ENCODE measurements at regions not wholly inside any gene's neighbourhood (a gene's known extent, or its start where the extent isn't known, plus 50 kb on each side); places are given as distances from the start of the nearest gene placed in this dataset.

DNA sequence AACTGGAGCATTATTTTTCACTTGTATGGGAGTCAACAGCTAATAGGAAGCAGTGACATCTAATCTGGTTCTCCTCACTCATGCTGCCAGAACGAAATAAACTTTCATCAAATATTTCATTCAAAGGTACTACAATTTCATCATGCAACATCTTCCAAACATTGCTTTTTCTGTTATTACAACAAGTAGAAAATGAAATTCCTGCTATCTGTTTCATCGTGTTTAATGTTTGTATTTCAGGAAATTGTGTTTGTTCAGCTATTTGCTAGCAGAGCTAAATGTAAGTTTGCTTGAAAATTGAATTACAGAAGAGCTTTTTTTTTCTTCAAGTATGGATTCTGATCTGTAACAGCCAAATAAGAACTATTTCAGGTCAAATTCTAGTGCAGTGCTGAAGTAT lies 90.1 kb downstream of the SLITRK6 start:
- H3K9me2 ChIP-seq (ENCODE audit: insufficient read depth), result no peaks in the 10 kb centered on the region; the same call in 1 of the 2 replicates
- H4K20me1 ChIP-seq (ENCODE audit: insufficient read depth), result no peaks in the 10 kb centered on the region
- H3K36me3 ChIP-seq (ENCODE audit: low read depth), result no peaks in the 10 kb centered on the region
- POLR2A ChIA-PET (ENCODE audit: unreplicated experiment), result no interaction called here
- H2AFZ ChIP-seq, result no peak overlapping the region
- H3K79me2 ChIP-seq (ENCODE audit: low read depth), result no peaks in the 10 kb centered on the region
- no peak overlapping the region for H3K4me3 ChIP-seq
- H3K27me3 ChIP-seq (ENCODE audit: insufficient read depth, low read depth), result no peaks in the 10 kb centered on the region
- CTCF ChIA-PET, result no interaction called here
- no peaks in the 10 kb centered on the region for H3F3A ChIP-seq (ENCODE audit: insufficient read depth, low read depth)
- DNase-seq, result no peak
- no peak for TF ChIP-seq EZH2 (IDR thresholded peaks at IDR 0.05; ENCODE audit: low read depth)
- TF ChIP-seq, protein P1, sequence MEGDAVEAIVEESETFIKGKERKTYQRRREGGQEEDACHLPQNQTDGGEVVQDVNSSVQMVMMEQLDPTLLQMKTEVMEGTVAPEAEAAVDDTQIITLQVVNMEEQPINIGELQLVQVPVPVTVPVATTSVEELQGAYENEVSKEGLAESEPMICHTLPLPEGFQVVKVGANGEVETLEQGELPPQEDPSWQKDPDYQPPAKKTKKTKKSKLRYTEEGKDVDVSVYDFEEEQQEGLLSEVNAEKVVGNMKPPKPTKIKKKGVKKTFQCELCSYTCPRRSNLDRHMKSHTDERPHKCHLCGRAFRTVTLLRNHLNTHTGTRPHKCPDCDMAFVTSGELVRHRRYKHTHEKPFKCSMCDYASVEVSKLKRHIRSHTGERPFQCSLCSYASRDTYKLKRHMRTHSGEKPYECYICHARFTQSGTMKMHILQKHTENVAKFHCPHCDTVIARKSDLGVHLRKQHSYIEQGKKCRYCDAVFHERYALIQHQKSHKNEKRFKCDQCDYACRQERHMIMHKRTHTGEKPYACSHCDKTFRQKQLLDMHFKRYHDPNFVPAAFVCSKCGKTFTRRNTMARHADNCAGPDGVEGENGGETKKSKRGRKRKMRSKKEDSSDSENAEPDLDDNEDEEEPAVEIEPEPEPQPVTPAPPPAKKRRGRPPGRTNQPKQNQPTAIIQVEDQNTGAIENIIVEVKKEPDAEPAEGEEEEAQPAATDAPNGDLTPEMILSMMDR (conservative IDR thresholded peaks at IDR 0.05), result no peak
- no peaks in the 10 kb centered on the region; the same call in 1 of the 2 replicates for H3K9me3 ChIP-seq (ENCODE audit: insufficient read depth, low read depth)
- intact Hi-C loops (cut with micrococcal nuclease; ENCODE audit: unreplicated experiment), result no loop called here
- no TSS peak for BruUV-seq (replicated peaks)
- H3K4me1 ChIP-seq (replicated peaks; ENCODE audit: insufficient read depth), result no peaks in the 10 kb centered on the region
- H3K27ac ChIP-seq, result no peak overlapping the region
- H3K4me2 ChIP-seq, result no peak overlapping the region

DNA sequence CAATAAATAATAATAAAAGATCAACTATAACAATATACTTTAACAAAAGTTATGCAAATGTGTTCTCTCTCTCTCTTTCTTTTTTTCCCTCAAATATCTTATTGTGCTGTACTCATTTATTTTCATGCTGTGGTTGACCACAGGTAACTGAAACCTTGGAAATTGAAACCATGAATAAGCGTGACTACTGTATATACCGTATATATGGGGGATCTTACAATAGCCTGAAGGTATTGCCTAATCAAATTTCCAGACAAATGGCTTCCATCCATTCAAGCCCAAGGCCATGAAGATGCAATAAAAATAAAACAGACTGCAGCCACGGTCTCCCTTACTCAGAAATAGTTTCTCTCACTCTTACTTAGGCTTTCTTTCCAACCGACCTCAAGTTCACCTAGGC lies 98.3 kb downstream of the SLITRK6 start:
- no peaks in the 10 kb centered on the region for H3K27me3 ChIP-seq (ENCODE audit: insufficient read depth, low read depth)
- no peaks in the 10 kb centered on the region for H4K20me1 ChIP-seq (ENCODE audit: insufficient read depth)
- ChIA-PET POLR2A (ENCODE audit: unreplicated experiment) (no interaction called here), CTCF (no interaction called here)
- no peaks in the 10 kb centered on the region for H3K9me2 ChIP-seq (ENCODE audit: insufficient read depth)
- no peak for DNase-seq
- intact Hi-C loops (cut with micrococcal nuclease; ENCODE audit: unreplicated experiment), result no loop called here
- no peaks in the 10 kb centered on the region for H3F3A ChIP-seq (ENCODE audit: insufficient read depth, low read depth)
- no TSS peak for BruUV-seq (replicated peaks)
- no peak overlapping the region for H3K27ac ChIP-seq
- H2AFZ ChIP-seq, result no peak overlapping the region
- TF ChIP-seq, protein P1 (conservative IDR thresholded peaks at IDR 0.05), result no peak
- no peak for TF ChIP-seq EZH2 (IDR thresholded peaks at IDR 0.05; ENCODE audit: low read depth)
- H3K36me3 ChIP-seq (ENCODE audit: low read depth), result no peaks in the 10 kb centered on the region
- no peaks in the 10 kb centered on the region for H3K79me2 ChIP-seq (ENCODE audit: low read depth)
- H3K4me2 ChIP-seq, result no peak overlapping the region
- H3K4me1 ChIP-seq (replicated peaks; ENCODE audit: insufficient read depth), result no peaks in the 10 kb centered on the region
- no peak overlapping the region for H3K4me3 ChIP-seq
- H3K9me3 ChIP-seq (ENCODE audit: insufficient read depth, low read depth), result no peaks in the 10 kb centered on the region

DNA sequence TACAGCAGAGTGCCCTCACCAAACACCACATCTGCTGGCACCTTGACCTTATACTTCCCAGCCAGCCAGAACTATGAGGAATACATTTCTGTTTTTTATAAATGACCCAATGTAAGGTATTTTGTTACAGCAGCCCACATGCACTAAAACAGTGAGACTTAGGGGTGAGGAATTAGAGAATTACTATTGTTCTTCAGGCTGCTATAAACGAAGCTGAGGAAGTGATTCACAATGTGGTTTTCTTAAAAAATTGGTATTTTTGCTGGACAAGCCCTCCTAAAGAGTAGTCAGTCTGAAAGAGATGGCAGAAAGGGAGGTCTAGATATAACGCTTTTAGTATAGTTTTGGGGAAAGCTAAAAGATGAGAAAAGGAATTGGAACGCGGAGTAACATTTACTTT lies 101.0 kb downstream of the SLITRK6 start:
- H3K4me1 ChIP-seq (replicated peaks; ENCODE audit: insufficient read depth), result no peaks in the 10 kb centered on the region
- no TSS peak for BruUV-seq (replicated peaks)
- no peaks in the 10 kb centered on the region for H3K9me3 ChIP-seq (ENCODE audit: insufficient read depth, low read depth)
- no peaks in the 10 kb centered on the region for H3K79me2 ChIP-seq (ENCODE audit: low read depth)
- no peaks in the 10 kb centered on the region for H3K36me3 ChIP-seq (ENCODE audit: low read depth)
- no peaks in the 10 kb centered on the region for H3K9me2 ChIP-seq (ENCODE audit: insufficient read depth)
- H3K27ac ChIP-seq, result no peak overlapping the region
- no peaks in the 10 kb centered on the region for H4K20me1 ChIP-seq (ENCODE audit: insufficient read depth)
- intact Hi-C loops (cut with micrococcal nuclease; ENCODE audit: unreplicated experiment), result no loop called here
- H2AFZ ChIP-seq, result no peak overlapping the region
- H3K27me3 ChIP-seq (ENCODE audit: insufficient read depth, low read depth), result no peaks in the 10 kb centered on the region
- POLR2A ChIA-PET (ENCODE audit: unreplicated experiment), result no interaction called here
- H3K4me3 ChIP-seq, result no peak overlapping the region
- no peak for DNase-seq
- H3F3A ChIP-seq (ENCODE audit: insufficient read depth, low read depth), result no peaks in the 10 kb centered on the region
- TF ChIP-seq, protein P1 (conservative IDR thresholded peaks at IDR 0.05), result no peak
- TF ChIP-seq EZH2 (IDR thresholded peaks at IDR 0.05; ENCODE audit: low read depth), result no peak
- H3K4me2 ChIP-seq, result no peak overlapping the region
- CTCF ChIA-PET, result no interaction called here

Data from PC-9 (cell line).